Panc1 (cell line): ENCODE measurements at regions not wholly inside any gene's neighbourhood (a gene's known extent, or its start where the extent isn't known, plus 50 kb on each side); places are given as distances from the start of the nearest gene placed in this dataset.

Source experiments
- ATAC-seq: fragments of 200-7000 bp; cut with Tn5 transposase; 2 replicates; pipeline ENCODE4 v1.9.1; 2020; ENCODE audit warnings: mild to moderate bottlenecking, moderate library complexity
- BruUV-seq: library from RNA; stranded (reverse); fragments of 400-500 nt; replicated peaks from 2 replicates; lab custom pipeline; 2021; lab: Mats Ljungman, UMichigan
- CTCF ChIA-PET: fragments of 300-600 bp; sonication (Branson Sonifier 250); formaldehyde crosslinking; loops from one replicate; lab custom pipeline; 2022; ENCODE audit warnings: antibody characterized with exemption; lab: Charles Lee
- POLR2A ChIA-PET: fragments of 300-600 bp; sonication (Branson Sonifier 250); formaldehyde crosslinking; loops from one replicate; lab custom pipeline; 2022; ENCODE audit warnings: antibody characterized with exemption; lab: Charles Lee
- DNase-seq: peaks from one replicate; pipeline ENCODE4 v3.0.0-alpha.2; 2010; ENCODE audit warnings: low read depth, low spot score
- H3K27ac ChIP-seq: 2 replicates; pipeline ENCODE4 v1.5.1; 2011; ENCODE audit warnings: mild to moderate bottlenecking, low read length, inconsistent platforms
- H3K27me3 ChIP-seq: fragments of 200-500 bp; sonication (Bioruptor generic); 2 replicates; pipeline ENCODE4 v1.6.0; 2014; ENCODE audit warnings: low read length, inconsistent platforms; ENCODE audit not compliant: control insufficient read depth, insufficient read depth
- H3K36me3 ChIP-seq: fragments of 200-500 bp; sonication (Bioruptor generic); 2 replicates; pipeline ENCODE4 v1.5.1; 2014; ENCODE audit warnings: inconsistent platforms, mild to moderate bottlenecking, low read length, moderate library complexity; ENCODE audit not compliant: control insufficient read depth, insufficient read depth
- H3K4me1 ChIP-seq: 2 replicates; pipeline ENCODE4 v1.5.1; 2011; ENCODE audit warnings: inconsistent platforms, mild to moderate bottlenecking, low read length, moderate library complexity; ENCODE audit not compliant: control insufficient read depth, insufficient read depth
- H3K4me3 ChIP-seq, 2 experiments: 2 replicates each; pipeline ENCODE4 v1.5.1; 2011 to 2012; ENCODE audit warnings: low read depth in 2 of 2, low read length in 2 of 2, mild to moderate bottlenecking in 2 of 2, inconsistent platforms in 1 of 2, moderate library complexity in 1 of 2
- H3K9me3 ChIP-seq: fragments of 200-500 bp; sonication (Bioruptor generic); 2 replicates; pipeline ENCODE4 v1.5.1; 2014; ENCODE audit warnings: low read depth, mild to moderate bottlenecking, inconsistent platforms, low read length, moderate library complexity; ENCODE audit not compliant: control insufficient read depth, insufficient read depth
- CTCF ChIP-seq: fragments of 450-650 bp; IDR thresholded peaks from 2 replicates; pipeline ENCODE4 v1.5.1; 2017; ENCODE audit warnings: mild to moderate bottlenecking
- POLR2AphosphoS5 ChIP-seq: IDR thresholded peaks from 2 replicates; pipeline ENCODE4 v1.6.1; 2012; ENCODE audit warnings: mild to moderate bottlenecking, low read depth, low read length, moderate library complexity
- REST ChIP-seq, 2 experiments: IDR thresholded peaks; 2 replicates each; pipeline ENCODE4 v1.6.1; 2011 to 2012; ENCODE audit warnings: low read depth in 2 of 2, control low read depth in 1 of 2, low read length in 1 of 2, mild to moderate bottlenecking in 1 of 2, moderate library complexity in 1 of 2; ENCODE audit not compliant: insufficient read depth in 1 of 2
- SIN3A ChIP-seq: IDR thresholded peaks from 2 replicates; pipeline ENCODE4 v1.6.1; 2012; ENCODE audit warnings: low read depth, mild to moderate bottlenecking, low read length, moderate library complexity, borderline replicate concordance; ENCODE audit not compliant: insufficient read depth
- TCF7L2 ChIP-seq: IDR thresholded peaks from 2 replicates; pipeline ENCODE4 v1.6.1; 2011; ENCODE audit warnings: mild to moderate bottlenecking, low read depth, low read length, inconsistent platforms
- in situ Hi-C: cut with HindIII; loops from 2 replicates; pipeline ENCODE4 v1.10.0; 2016; ENCODE audit warnings: low sequenced_read_pairs, low pct_unique_long_range_greater_than_20kb
- intact Hi-C: fragments of 100-400 bp; cut with micrococcal nuclease; formaldehyde crosslinking; loops from one replicate; pipeline ENCODE4 v1.10.0; 2022; ENCODE audit not compliant: unreplicated experiment

GRCh38 chr6:18565231-18565630 is 178.1 kb downstream of the RNF144B start:
- in situ Hi-C loops (no loop called here), intact Hi-C loops (no loop called here)
- no TSS peak for BruUV-seq
- CTCF ChIA-PET, result no interaction called here
- POLR2A ChIA-PET, result no interaction called here
- TF ChIP-seq REST (IDR thresholded peaks at IDR 0.05; ENCODE audit: insufficient read depth in 1 of 2, low read depth in 2 of 2, low read length in 1 of 2) (no peak), TCF7L2 (no peak), CTCF (no peak), POLR2AphosphoS5 (no peak), SIN3A (no peak)
- H3K9me3 ChIP-seq, result no peaks in the 10 kb centered on the region
- no peak overlapping the region for H3K4me3 ChIP-seq
- peaks cover 10% of the 10 kb centered on the region for H3K27me3 ChIP-seq
- no peak overlapping the region for H3K27ac ChIP-seq
- H3K4me1 ChIP-seq, result no peaks in the 10 kb centered on the region
- DNase-seq, result no peak
- no peaks in the 10 kb centered on the region for H3K36me3 ChIP-seq
- no peak for ATAC-seq

GRCh38 chr6:18567380-18567779 is 180.2 kb downstream of the RNF144B start:
- no peak for TF ChIP-seq TCF7L2
- TF ChIP-seq REST (IDR thresholded peaks at IDR 0.05; ENCODE audit: insufficient read depth in 1 of 2, low read depth in 2 of 2, low read length in 1 of 2), result no peak
- TF ChIP-seq SIN3A, result no peak
- no peak for TF ChIP-seq POLR2AphosphoS5
- TF ChIP-seq CTCF, result no peak
- H3K9me3 ChIP-seq, result no peaks in the 10 kb centered on the region
- ChIA-PET CTCF (no interaction called here), POLR2A (no interaction called here)
- ATAC-seq (no peak), DNase-seq (no peak)
- no peaks in the 10 kb centered on the region for H3K4me1 ChIP-seq
- no peak overlapping the region for H3K4me3 ChIP-seq
- in situ Hi-C loops (no loop called here), intact Hi-C loops (no loop called here)
- H3K27ac ChIP-seq, result no peak overlapping the region
- peaks cover 12% of the 10 kb centered on the region for H3K27me3 ChIP-seq
- no peaks in the 10 kb centered on the region for H3K36me3 ChIP-seq
- BruUV-seq, result no TSS peak
